AG04450 (cell line): ENCODE measurements at regions not wholly inside any gene's neighbourhood (a gene's known extent, or its start where the extent isn't known, plus 50 kb on each side); places are given as distances from the start of the nearest gene placed in this dataset.

Experiments used
- CTCF ChIA-PET: fragments of 300-600, 350-600 bp; formaldehyde crosslinking; extraction: SDS; loops from one replicate; lab custom pipeline; 2022; ENCODE audit warnings: antibody characterized with exemption, inconsistent platforms; lab: Charles Lee
- POLR2A ChIA-PET: fragments of 350-600 bp; formaldehyde crosslinking; extraction: SDS; loops from one replicate; lab custom pipeline; 2021; ENCODE audit warnings: antibody characterized with exemption, inconsistent platforms; lab: Yijun Ruan, JAX
- DNase-seq: peaks from one replicate; pipeline ENCODE4 v3.0.0-alpha.2; 2011; ENCODE audit warnings: low read depth, low spot score
- H3K27ac ChIP-seq: one replicate; pipeline ENCODE4 v1.5.1; 2012; ENCODE audit warnings: low read depth, low read length, control low read depth
- H3K27me3 ChIP-seq: one replicate; pipeline ENCODE4 v1.6.0; 2012; ENCODE audit warnings: low read length; ENCODE audit not compliant: control insufficient read depth, insufficient read depth
- H3K4me3 ChIP-seq: 2 replicates; pipeline ENCODE4 v1.5.1; 2011; ENCODE audit warnings: mild to moderate bottlenecking, low read depth, low read length, control low read depth
- H3K9me3 ChIP-seq: 2 replicates; pipeline ENCODE4 v1.5.1; 2012; ENCODE audit warnings: low read length; ENCODE audit not compliant: control insufficient read depth, insufficient read depth
- CTCF ChIP-seq: IDR thresholded peaks from 2 replicates; pipeline ENCODE4 v1.5.1; 2011; ENCODE audit warnings: low read depth, low read length, control low read depth, inconsistent platforms

GRCh38 chr14:101288436-101289229 is 272.7 kb upstream of the DIO3 start:
- ChIA-PET POLR2A (no interaction called here), CTCF (no interaction called here)
- DNase-seq, result no peak
- peaks cover 8% of the 10 kb centered on the region for H3K27me3 ChIP-seq
- TF ChIP-seq CTCF, result no peak
- no peak overlapping the region for H3K4me3 ChIP-seq
- no peak overlapping the region for H3K27ac ChIP-seq
- H3K9me3 ChIP-seq, result no peaks in the 10 kb centered on the region

GRCh38 chr14:101289230-101289690 is 272.0 kb upstream of the DIO3 start:
- Histone ChIP-seq H3K27ac (no peak overlapping the region), H3K9me3 (no peaks in the 10 kb centered on the region), H3K27me3 (peaks cover 8% of the 10 kb centered on the region), H3K4me3 (no peak overlapping the region)
- TF ChIP-seq CTCF, result no peak
- ChIA-PET CTCF (no interaction called here), POLR2A (no interaction called here)
- no peak for DNase-seq

GRCh38 chr14:101289911-101290310 is 271.4 kb upstream of the DIO3 start:
- ChIA-PET POLR2A (no interaction called here), CTCF (no interaction called here)
- Histone ChIP-seq H3K27me3 (peaks cover 8% of the 10 kb centered on the region), H3K4me3 (no peak overlapping the region), H3K27ac (no peak overlapping the region), H3K9me3 (no peaks in the 10 kb centered on the region)
- TF ChIP-seq CTCF, result no peak
- DNase-seq, result no peak

- no peak for TF ChIP-seq CTCF
- no peak for DNase-seq
- ChIA-PET POLR2A (no interaction called here), CTCF (no interaction called here)
- H3K4me3 ChIP-seq, result no peak overlapping the region
- no peaks in the 10 kb centered on the region for H3K9me3 ChIP-seq
- H3K27me3 ChIP-seq, result peaks cover 8% of the 10 kb centered on the region
- no peak overlapping the region for H3K27ac ChIP-seq
These were observed 270.7 kb upstream of the DIO3 start for GRCh38 chr14:101290611-101291010.

GRCh38 chr14:101291390-101291789 is 269.9 kb upstream of the DIO3 start:
- ChIA-PET POLR2A (no interaction called here), CTCF (no interaction called here)
- TF ChIP-seq CTCF, result no peak
- Histone ChIP-seq H3K27me3 (peaks cover 5% of the 10 kb centered on the region), H3K27ac (no peak overlapping the region), H3K4me3 (no peak overlapping the region), H3K9me3 (no peaks in the 10 kb centered on the region)
- no peak for DNase-seq
